ENCODE measurements at regions not wholly inside any gene's neighbourhood (a gene's known extent, or its start where the extent isn't known, plus 50 kb on each side); places are given as distances from the start of the nearest gene placed in this dataset.

- H3K9me3 ChIP-seq (ENCODE audit: control insufficient read depth, insufficient read depth, low read depth, low read length) = no peaks in the 10 kb centered on the region
Measured at GRCh38 chr2:235300368-235301201, 193.3 kb upstream of the AGAP1 start.

More at GRCh38 chr2:235300368-235301201, 193.3 kb upstream of the AGAP1 start:
- CTCF ChIA-PET = no interaction called here
- POLR2A ChIA-PET = no interaction called here
- no peak for TF ChIP-seq ZNF501 (tag by site-specific recombination; IDR thresholded peaks at IDR 0.05)
- TF ChIP-seq PATZ1 (tag by site-specific recombination; IDR thresholded peaks at IDR 0.05) = no peak
- no peak for TF ChIP-seq IKZF3 (tag by site-specific recombination; IDR thresholded peaks at IDR 0.05)
- no peak for TF ChIP-seq SP2 (tag by site-specific recombination; IDR thresholded peaks at IDR 0.05)
- no peak for TF ChIP-seq CTCF (tag by site-specific recombination; IDR thresholded peaks at IDR 0.05)
- no peak for TF ChIP-seq GLI4 (tag by site-specific recombination; IDR thresholded peaks at IDR 0.05)
- TF ChIP-seq ZNF18 (tag by site-specific recombination; IDR thresholded peaks at IDR 0.05) = no peak
- TF ChIP-seq KLF17 (tag by site-specific recombination; IDR thresholded peaks at IDR 0.05) = no peak
- TF ChIP-seq ZNF561 (tag by site-specific recombination; IDR thresholded peaks at IDR 0.05; ENCODE audit: borderline replicate concordance) = no peak
- no peak for TF ChIP-seq RBAK (tag by site-specific recombination; IDR thresholded peaks at IDR 0.05)
- TF ChIP-seq, protein P1, sequence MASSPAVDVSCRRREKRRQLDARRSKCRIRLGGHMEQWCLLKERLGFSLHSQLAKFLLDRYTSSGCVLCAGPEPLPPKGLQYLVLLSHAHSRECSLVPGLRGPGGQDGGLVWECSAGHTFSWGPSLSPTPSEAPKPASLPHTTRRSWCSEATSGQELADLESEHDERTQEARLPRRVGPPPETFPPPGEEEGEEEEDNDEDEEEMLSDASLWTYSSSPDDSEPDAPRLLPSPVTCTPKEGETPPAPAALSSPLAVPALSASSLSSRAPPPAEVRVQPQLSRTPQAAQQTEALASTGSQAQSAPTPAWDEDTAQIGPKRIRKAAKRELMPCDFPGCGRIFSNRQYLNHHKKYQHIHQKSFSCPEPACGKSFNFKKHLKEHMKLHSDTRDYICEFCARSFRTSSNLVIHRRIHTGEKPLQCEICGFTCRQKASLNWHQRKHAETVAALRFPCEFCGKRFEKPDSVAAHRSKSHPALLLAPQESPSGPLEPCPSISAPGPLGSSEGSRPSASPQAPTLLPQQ (tag by site-specific recombination; IDR thresholded peaks at IDR 0.05) = no peak
- no peak for TF ChIP-seq ZNF214 (tag by site-specific recombination; IDR thresholded peaks at IDR 0.05; ENCODE audit: borderline replicate concordance)
- no peak for TF ChIP-seq ZNF596 (tag by site-specific recombination; IDR thresholded peaks at IDR 0.05)
- Histone ChIP-seq H3K27ac (ENCODE audit: extremely low read depth, low read depth, low read length) (no peak overlapping the region), H3K4me1 (ENCODE audit: control insufficient read depth, insufficient read depth, low read length) (no peaks in the 10 kb centered on the region), H3K4me3 (ENCODE audit: low read depth, low read length) (no peak overlapping the region), H3K36me3 (ENCODE audit: control insufficient read depth in 2 of 2, insufficient read depth in 1 of 2, low read length in 2 of 2) (no peaks in the 10 kb centered on the region)

All from HEK293 (cell line).